Coronary artery (tissue), 2 donors: ENCODE measurements at regions not wholly inside any gene's neighbourhood (a gene's known extent, or its start where the extent isn't known, plus 50 kb on each side); places are given as distances from the start of the nearest gene placed in this dataset.
A peak's percentile ranks its signal among the peaks of the same experiment; 100 is the strongest.

ENCODE experiments used
- DNase-seq: peaks from one replicate; pipeline ENCODE4 v3.0.0-alpha.2; 2017; ENCODE audit warnings: low spot score
- H3K27ac ChIP-seq, 2 donors: fragments of 200-600 bp; sonication (generic); one replicate each; pipeline ENCODE4 v1.5.1; 2016 to 2019
- H3K4me3 ChIP-seq: fragments of 200-600 bp; sonication (generic); 2 replicates; pipeline ENCODE4 v1.5.1; 2016; ENCODE audit warnings: mild to moderate bottlenecking, moderate library complexity
- CTCF ChIP-seq: fragments of 200-600 bp; sonication (generic); IDR thresholded peaks from one replicate; pipeline ENCODE4 v1.5.1; 2019; ENCODE audit warnings: antibody characterized with exemption

DNA sequence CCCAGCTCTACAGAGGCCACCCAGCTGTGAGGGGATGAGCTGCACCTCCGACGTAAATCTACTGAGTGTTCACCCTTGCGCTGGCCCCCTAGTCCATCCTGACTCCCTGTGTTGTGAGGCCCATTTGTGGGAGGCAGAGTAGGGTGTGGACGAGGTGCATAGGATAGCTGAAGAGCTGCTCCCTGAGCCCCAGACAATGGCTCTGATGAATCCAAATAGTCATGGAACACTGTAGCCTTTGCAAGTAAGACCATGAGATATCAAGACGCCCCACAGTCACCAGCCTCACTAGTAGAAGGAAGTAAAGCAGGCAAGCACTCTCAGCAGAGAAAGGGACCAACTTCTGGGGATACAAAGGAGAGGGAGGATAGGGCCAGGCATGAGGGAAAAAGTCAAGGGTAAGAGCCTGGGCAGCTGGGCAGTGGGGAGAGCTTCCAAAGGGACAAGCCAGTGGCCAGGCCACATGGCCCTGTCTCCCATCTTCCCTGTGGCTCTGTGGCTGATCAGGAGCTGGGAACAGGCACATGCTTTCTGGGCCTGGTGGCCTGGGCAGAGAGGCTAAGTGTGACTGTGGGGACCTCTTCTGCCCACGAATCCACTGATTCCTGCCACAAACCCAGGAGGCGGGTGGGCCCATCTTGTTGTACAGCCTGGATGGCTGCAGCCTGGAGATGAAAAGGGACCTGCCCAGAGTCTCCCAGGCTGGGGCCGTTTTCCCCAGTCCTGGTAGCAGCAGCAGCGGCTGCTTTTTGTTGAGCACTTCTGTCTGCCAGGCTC is 55.5 kb upstream of the EPS8L3 start:
- Histone ChIP-seq H3K4me3 (no peak overlapping the region), H3K27ac (no peak overlapping the region)
- no peak for TF ChIP-seq CTCF
- DNase-seq, result peak; percentile 67

- peak overlapping the region in 1 of 2 donors; percentile 2 for H3K27ac ChIP-seq
- no peak for TF ChIP-seq CTCF
- no peak overlapping the region for H3K4me3 ChIP-seq
- peak; percentile 74 for DNase-seq
Measured at GRCh38 chr1:109818271-109818987, 54.7 kb upstream of the EPS8L3 start.

- no peak for TF ChIP-seq CTCF
- H3K27ac ChIP-seq, result no peak overlapping the region
- H3K4me3 ChIP-seq, result no peak overlapping the region
- DNase-seq, result peak; percentile 59
Measured at GRCh38 chr1:109817881-109818270, 54.2 kb upstream of the EPS8L3 start.

DNA sequence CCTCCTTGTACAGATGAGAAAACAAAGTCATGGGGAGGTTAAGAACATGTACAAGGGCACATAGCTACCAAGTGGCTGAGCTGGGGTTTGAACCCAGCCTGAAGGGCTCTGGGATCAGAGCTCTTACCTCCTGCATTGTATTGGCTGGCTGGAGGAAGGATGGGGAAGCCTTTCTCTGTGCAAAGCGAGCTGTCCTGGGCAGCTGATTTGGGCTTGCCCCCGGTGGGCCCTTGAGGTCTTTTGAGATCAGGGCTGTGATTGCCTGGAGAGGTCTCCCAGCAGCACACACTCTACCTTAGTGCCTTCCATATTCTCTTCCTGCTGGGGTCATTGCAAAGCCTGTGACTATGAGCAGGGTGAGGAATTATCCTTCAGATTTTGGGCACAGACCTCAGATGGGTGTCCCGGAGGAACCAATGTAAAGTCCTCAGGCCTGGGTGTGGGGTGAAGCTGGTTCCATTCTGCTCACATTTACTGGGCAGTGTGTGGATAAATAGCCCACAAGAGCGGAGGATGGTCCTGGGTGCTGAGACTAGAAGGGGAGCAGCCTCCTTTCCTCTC is 53.3 kb upstream of the EPS8L3 start:
- Histone ChIP-seq H3K4me3 (no peak overlapping the region), H3K27ac (peak overlapping the region in 1 of 2 donors; percentile 24)
- DNase-seq, result peak; percentile 62
- TF ChIP-seq CTCF, result no peak

DNA sequence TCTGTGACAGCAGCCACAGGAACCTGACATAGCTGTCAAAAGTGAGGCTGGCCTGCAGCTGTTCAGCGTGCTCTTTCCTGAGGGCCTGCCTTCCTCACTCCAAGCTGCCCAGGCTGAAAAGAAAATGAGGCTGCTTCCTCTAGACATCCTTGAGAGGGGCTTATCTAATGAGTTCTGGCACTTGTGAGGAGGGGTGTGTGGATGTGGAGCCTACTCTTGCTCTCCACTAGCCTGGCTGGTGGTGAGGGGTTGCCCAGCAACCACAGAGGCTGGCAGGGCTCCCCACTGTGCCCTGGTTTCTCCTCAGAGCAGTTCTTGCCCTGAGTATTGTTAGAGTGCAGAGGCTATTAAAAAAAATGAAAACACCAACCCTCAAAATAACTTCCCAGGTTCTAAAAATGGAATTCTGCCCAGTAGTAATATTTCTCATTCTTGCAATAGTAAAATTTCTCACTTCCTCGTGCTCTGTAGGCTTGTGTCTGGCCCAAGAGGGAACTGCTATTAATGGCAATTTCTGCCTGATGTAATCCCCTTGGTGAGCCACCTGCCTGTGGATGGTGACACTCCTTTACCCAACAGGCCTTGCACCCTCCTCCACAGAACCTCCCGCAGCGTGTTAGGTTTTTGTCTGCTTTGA is 52.6 kb upstream of the EPS8L3 start:
- no peak for TF ChIP-seq CTCF
- peak; percentile 73 for DNase-seq
- Histone ChIP-seq H3K27ac (peak overlapping the region; percentile 5 to 63), H3K4me3 (no peak overlapping the region)

GRCh38 chr1:109815809-109816174 is 52.1 kb upstream of the EPS8L3 start:
- no peak overlapping the region for H3K4me3 ChIP-seq
- H3K27ac ChIP-seq, result peak overlapping the region; percentile 5 to 63
- no peak for TF ChIP-seq CTCF
- DNase-seq, result no peak
